ENCODE measurements at regions not wholly inside any gene's neighbourhood (a gene's known extent, or its start where the extent isn't known, plus 50 kb on each side); places are given as distances from the start of the nearest gene placed in this dataset.

DNA sequence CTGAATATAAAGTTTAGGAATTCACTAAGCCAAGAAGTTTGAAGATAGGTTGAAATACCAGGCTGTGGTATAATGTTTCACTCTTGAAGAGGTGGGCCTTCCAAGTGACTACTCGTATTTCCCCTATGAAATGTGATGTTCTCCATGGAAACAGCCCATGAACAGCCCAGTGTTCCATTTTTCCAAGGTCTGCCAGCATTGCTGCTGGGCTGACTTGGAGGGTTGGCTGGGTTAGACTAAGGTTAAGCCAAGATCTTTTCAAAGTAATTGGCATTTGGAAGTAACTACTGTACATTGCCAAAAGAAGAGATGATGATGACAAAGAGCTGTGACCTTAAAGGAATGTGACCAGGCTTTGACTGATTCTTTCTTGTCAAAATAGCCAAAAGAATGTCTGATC, 73.8 kb downstream of the RPE65 start:
- no peaks in the 10 kb centered on the region for H3K4me1 ChIP-seq (ENCODE audit: insufficient read depth, low read length, severe bottlenecking)
- no peaks in the 10 kb centered on the region for H4K20me1 ChIP-seq (ENCODE audit: insufficient read depth, low read length)
- no peaks in the 10 kb centered on the region for H3K79me2 ChIP-seq (ENCODE audit: insufficient read depth, low read length)
- H3K4me2 ChIP-seq (ENCODE audit: low read length), result no peak overlapping the region
- H3K36me3 ChIP-seq (ENCODE audit: insufficient read depth, low read length), result no peaks in the 10 kb centered on the region
- no peak overlapping the region for H2AFZ ChIP-seq (ENCODE audit: low read length)
- TF ChIP-seq EZH2 (IDR thresholded peaks at IDR 0.05; ENCODE audit: borderline replicate concordance, low read length), result no peak
- TF ChIP-seq, protein P1, sequence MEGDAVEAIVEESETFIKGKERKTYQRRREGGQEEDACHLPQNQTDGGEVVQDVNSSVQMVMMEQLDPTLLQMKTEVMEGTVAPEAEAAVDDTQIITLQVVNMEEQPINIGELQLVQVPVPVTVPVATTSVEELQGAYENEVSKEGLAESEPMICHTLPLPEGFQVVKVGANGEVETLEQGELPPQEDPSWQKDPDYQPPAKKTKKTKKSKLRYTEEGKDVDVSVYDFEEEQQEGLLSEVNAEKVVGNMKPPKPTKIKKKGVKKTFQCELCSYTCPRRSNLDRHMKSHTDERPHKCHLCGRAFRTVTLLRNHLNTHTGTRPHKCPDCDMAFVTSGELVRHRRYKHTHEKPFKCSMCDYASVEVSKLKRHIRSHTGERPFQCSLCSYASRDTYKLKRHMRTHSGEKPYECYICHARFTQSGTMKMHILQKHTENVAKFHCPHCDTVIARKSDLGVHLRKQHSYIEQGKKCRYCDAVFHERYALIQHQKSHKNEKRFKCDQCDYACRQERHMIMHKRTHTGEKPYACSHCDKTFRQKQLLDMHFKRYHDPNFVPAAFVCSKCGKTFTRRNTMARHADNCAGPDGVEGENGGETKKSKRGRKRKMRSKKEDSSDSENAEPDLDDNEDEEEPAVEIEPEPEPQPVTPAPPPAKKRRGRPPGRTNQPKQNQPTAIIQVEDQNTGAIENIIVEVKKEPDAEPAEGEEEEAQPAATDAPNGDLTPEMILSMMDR (IDR thresholded peaks at IDR 0.05; ENCODE audit: low read length), result no peak
- no peaks in the 10 kb centered on the region for H3K27me3 ChIP-seq (ENCODE audit: insufficient read depth, low read length)
- no peak overlapping the region for H3K4me3 ChIP-seq (ENCODE audit: low read depth, low read length, poor library complexity, severe bottlenecking)
- no peaks in the 10 kb centered on the region for H3F3A ChIP-seq (ENCODE audit: insufficient read depth, low read length)
- H3K9me2 ChIP-seq (ENCODE audit: low read depth, low read length), result no peaks in the 10 kb centered on the region
- H3K9me3 ChIP-seq (ENCODE audit: low read length), result no peaks in the 10 kb centered on the region
- H3K27ac ChIP-seq (ENCODE audit: low read depth, low read length, poor library complexity, severe bottlenecking), result no peak overlapping the region
- no peak overlapping the region for H3K9ac ChIP-seq (ENCODE audit: low read length)

GRCh38 chr1:68373173-68373572, 76.6 kb downstream of the RPE65 start:
- no peaks in the 10 kb centered on the region for H3K4me1 ChIP-seq (ENCODE audit: insufficient read depth, low read length, severe bottlenecking)
- H4K20me1 ChIP-seq (ENCODE audit: insufficient read depth, low read length), result no peaks in the 10 kb centered on the region
- no peak overlapping the region for H3K9ac ChIP-seq (ENCODE audit: low read length)
- no peaks in the 10 kb centered on the region for H3K9me3 ChIP-seq (ENCODE audit: low read length)
- H3K4me3 ChIP-seq (ENCODE audit: low read depth, low read length, poor library complexity, severe bottlenecking), result no peak overlapping the region
- no peaks in the 10 kb centered on the region for H3K9me2 ChIP-seq (ENCODE audit: low read depth, low read length)
- no peaks in the 10 kb centered on the region for H3K36me3 ChIP-seq (ENCODE audit: insufficient read depth, low read length)
- TF ChIP-seq EZH2 (IDR thresholded peaks at IDR 0.05; ENCODE audit: borderline replicate concordance, low read length), result no peak
- TF ChIP-seq, protein P1 (IDR thresholded peaks at IDR 0.05; ENCODE audit: low read length), result no peak
- H3K79me2 ChIP-seq (ENCODE audit: insufficient read depth, low read length), result no peaks in the 10 kb centered on the region
- no peak overlapping the region for H3K4me2 ChIP-seq (ENCODE audit: low read length)
- H3K27me3 ChIP-seq (ENCODE audit: insufficient read depth, low read length), result no peaks in the 10 kb centered on the region
- no peak overlapping the region for H3K27ac ChIP-seq (ENCODE audit: low read depth, low read length, poor library complexity, severe bottlenecking)
- H2AFZ ChIP-seq (ENCODE audit: low read length), result no peak overlapping the region
- H3F3A ChIP-seq (ENCODE audit: insufficient read depth, low read length), result no peaks in the 10 kb centered on the region

DNA sequence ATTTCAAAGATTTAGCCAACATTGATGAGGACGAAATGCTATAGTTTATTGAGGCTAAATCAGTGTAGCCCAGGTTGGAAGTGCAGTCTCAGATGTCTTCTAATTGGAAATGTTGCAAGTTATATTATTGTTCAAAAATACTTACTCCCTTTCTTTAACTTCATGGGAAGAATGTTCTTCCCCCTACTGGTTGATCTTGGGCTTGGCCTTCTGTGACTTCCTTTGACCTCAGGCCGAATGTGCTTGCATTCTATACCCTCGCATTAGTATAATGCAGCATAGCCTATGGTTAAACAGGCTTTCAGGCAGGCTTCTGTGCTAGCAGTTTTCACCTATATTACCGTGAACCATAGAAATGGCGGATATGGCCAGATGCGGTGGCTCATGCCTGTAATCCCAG, 77.3 kb downstream of the RPE65 start:
- Histone ChIP-seq H3K27me3 (ENCODE audit: insufficient read depth, low read length) (no peaks in the 10 kb centered on the region), H3K4me3 (ENCODE audit: low read depth, low read length, poor library complexity, severe bottlenecking) (no peak overlapping the region), H3K9me2 (ENCODE audit: low read depth, low read length) (no peaks in the 10 kb centered on the region), H3K9me3 (ENCODE audit: low read length) (no peaks in the 10 kb centered on the region), H3K36me3 (ENCODE audit: insufficient read depth, low read length) (no peaks in the 10 kb centered on the region), H2AFZ (ENCODE audit: low read length) (no peak overlapping the region), H3K9ac (ENCODE audit: low read length) (no peak overlapping the region), H3K4me2 (ENCODE audit: low read length) (no peak overlapping the region), H4K20me1 (ENCODE audit: insufficient read depth, low read length) (no peaks in the 10 kb centered on the region), H3F3A (ENCODE audit: insufficient read depth, low read length) (no peaks in the 10 kb centered on the region), H3K4me1 (ENCODE audit: insufficient read depth, low read length, severe bottlenecking) (no peaks in the 10 kb centered on the region), H3K79me2 (ENCODE audit: insufficient read depth, low read length) (no peaks in the 10 kb centered on the region), H3K27ac (ENCODE audit: low read depth, low read length, poor library complexity, severe bottlenecking) (no peak overlapping the region)
- no peak for TF ChIP-seq EZH2 (IDR thresholded peaks at IDR 0.05; ENCODE audit: borderline replicate concordance, low read length)
- TF ChIP-seq, protein P1 (IDR thresholded peaks at IDR 0.05; ENCODE audit: low read length), result no peak

Data from OCI-LY1 (cell line).